IMR-90 (cell line): ENCODE measurements at regions not wholly inside any gene's neighbourhood (a gene's known extent, or its start where the extent isn't known, plus 50 kb on each side); places are given as distances from the start of the nearest gene placed in this dataset.
A peak's percentile ranks its signal among the peaks of the same experiment; 100 is the strongest.

Experiments
- ATAC-seq: fragments of 200-7000 bp; cut with Tn5 transposase; 2 replicates; pipeline ENCODE4 v1.9.1; 2020; ENCODE audit warnings: low read depth, mild to moderate bottlenecking, moderate library complexity
- BruUV-seq: library from RNA; stranded (reverse); fragments of 400-500 nt; replicated peaks from 2 replicates; lab custom pipeline; 2021; lab: Mats Ljungman, UMichigan
- CTCF ChIA-PET: fragments of 300-600 bp; formaldehyde crosslinking; extraction: SDS; loops from one replicate; lab custom pipeline; 2021; ENCODE audit warnings: antibody characterized with exemption; lab: Yijun Ruan, JAX
- POLR2A ChIA-PET: fragments of 300-600 bp; sonication (Branson Sonifier 250); formaldehyde crosslinking; loops from one replicate; lab custom pipeline; 2022; ENCODE audit warnings: antibody characterized with exemption; ENCODE audit not compliant: unreplicated experiment; lab: Charles Lee
- DNase-seq: peaks from one replicate; pipeline ENCODE4 v3.0.0; 2013
- H2AFZ ChIP-seq: replicated peaks from 2 replicates; pipeline ENCODE3; 2013; ENCODE audit warnings: low read length, mild to moderate bottlenecking; ENCODE audit not compliant: poor library complexity
- H2AK5ac ChIP-seq: 2 replicates; pipeline ENCODE4 v1.6.1; 2013; ENCODE audit warnings: low read depth, low read length, inconsistent platforms
- H2AK9ac ChIP-seq: replicated peaks from 2 replicates; pipeline ENCODE3; 2013; ENCODE audit warnings: mild to moderate bottlenecking, low read depth, low read length, moderate library complexity; ENCODE audit not compliant: poor library complexity
- H2BK120ac ChIP-seq: 2 replicates; pipeline ENCODE4 v1.6.1; 2013; ENCODE audit warnings: low read depth, low read length, inconsistent platforms
- H2BK15ac ChIP-seq: 3 replicates; pipeline ENCODE4 v1.6.1; 2013; ENCODE audit warnings: low read depth, low read length, inconsistent platforms
- H2BK20ac ChIP-seq: 2 replicates; pipeline ENCODE4 v1.6.1; 2013; ENCODE audit warnings: low read depth, mild to moderate bottlenecking, inconsistent platforms, low read length, moderate library complexity
- H2BK5ac ChIP-seq: 2 replicates; pipeline ENCODE4 v1.6.1; 2013; ENCODE audit warnings: mild to moderate bottlenecking, low read depth, low read length, inconsistent platforms; ENCODE audit not compliant: poor library complexity, severe bottlenecking
- H3K14ac ChIP-seq: replicated peaks from 2 replicates; pipeline ENCODE4 v1.6.1; 2013; ENCODE audit warnings: low read depth, low read length, inconsistent platforms
- H3K18ac ChIP-seq: 2 replicates; pipeline ENCODE4 v1.6.1; 2013; ENCODE audit warnings: low read depth, low read length, control low read depth
- H3K23ac ChIP-seq: 2 replicates; pipeline ENCODE4 v1.6.1; 2013; ENCODE audit warnings: low read depth, low read length, inconsistent platforms
- H3K27ac ChIP-seq: 2 replicates; pipeline ENCODE4 v1.5.1; 2013; ENCODE audit warnings: mild to moderate bottlenecking, control low read depth, low read length; ENCODE audit not compliant: insufficient read depth
- H3K27me3 ChIP-seq: 2 replicates; pipeline ENCODE4 v1.6.1; 2013; ENCODE audit warnings: low read length; ENCODE audit not compliant: control insufficient read depth, insufficient read depth
- H3K36me3 ChIP-seq: 2 replicates; pipeline ENCODE4 v1.6.1; 2013; ENCODE audit warnings: low read length, mixed read lengths; ENCODE audit not compliant: control insufficient read depth, insufficient read depth
- H3K4ac ChIP-seq: 2 replicates; pipeline ENCODE4 v1.6.1; 2013; ENCODE audit warnings: low read depth, low read length, inconsistent platforms
- H3K4me1 ChIP-seq: 2 replicates; pipeline ENCODE4 v1.6.1; 2013; ENCODE audit warnings: low read length, mixed read lengths; ENCODE audit not compliant: control insufficient read depth, insufficient read depth
- H3K4me2 ChIP-seq: 2 replicates; pipeline ENCODE4 v1.6.1; 2013; ENCODE audit warnings: low read depth, mild to moderate bottlenecking, control low read depth, low read length, moderate library complexity
- H3K4me3 ChIP-seq: 2 replicates; pipeline ENCODE4 v1.5.1; 2013; ENCODE audit warnings: low read depth, mild to moderate bottlenecking, control low read depth, low read length, moderate library complexity; ENCODE audit not compliant: insufficient read depth
- H3K56ac ChIP-seq: 2 replicates; pipeline ENCODE4 v1.6.1; 2013; ENCODE audit warnings: low read length, inconsistent platforms; ENCODE audit not compliant: insufficient read depth; ENCODE audit errors: extremely low read depth
- H3K79me1 ChIP-seq, 2 experiments: 2 replicates each; pipeline ENCODE4 v1.6.1; 2013; ENCODE audit warnings: low read length in 2 of 2, inconsistent platforms in 1 of 2, low read depth in 1 of 2
- H3K9ac ChIP-seq: 2 replicates; pipeline ENCODE4 v1.6.1; 2013; ENCODE audit warnings: low read depth, low read length, control low read depth
- H3K9me1 ChIP-seq: 2 replicates; pipeline ENCODE4 v1.6.1; 2013; ENCODE audit warnings: low read length, inconsistent platforms; ENCODE audit not compliant: insufficient read depth
- H3K9me3 ChIP-seq: 2 replicates; pipeline ENCODE4 v1.6.1; 2013; ENCODE audit warnings: low read length; ENCODE audit not compliant: control insufficient read depth, insufficient read depth
- H4K20me1 ChIP-seq: 2 replicates; pipeline ENCODE4 v1.6.1; 2013; ENCODE audit warnings: low read length, inconsistent platforms; ENCODE audit not compliant: insufficient read depth
- H4K5ac ChIP-seq: 2 replicates; pipeline ENCODE4 v1.6.1; 2013; ENCODE audit warnings: mild to moderate bottlenecking, low read depth, low read length, control low read depth
- H4K8ac ChIP-seq, 2 experiments: 2 replicates each; pipeline ENCODE4 v1.6.1; 2013; ENCODE audit warnings: low read depth in 2 of 2, low read length in 2 of 2, control low read depth in 1 of 2, inconsistent platforms in 1 of 2
- H4K91ac ChIP-seq: 2 replicates; pipeline ENCODE4 v1.6.1; 2013; ENCODE audit warnings: low read depth, low read length, inconsistent platforms; ENCODE audit not compliant: insufficient read depth
- CEBPB ChIP-seq: IDR thresholded peaks from 2 replicates; pipeline ENCODE4 v1.6.1; 2012; ENCODE audit warnings: low read depth, low read length, improper control_type of control experiment
- MXI1 ChIP-seq: IDR thresholded peaks from 2 replicates; pipeline ENCODE4 v1.6.1; 2012; ENCODE audit warnings: low read depth, mild to moderate bottlenecking, low read length, moderate library complexity, borderline replicate concordance
- RCOR1 ChIP-seq: IDR thresholded peaks from 2 replicates; pipeline ENCODE4 v1.6.1; 2012; ENCODE audit warnings: mild to moderate bottlenecking, low read length, improper control_type of control experiment; ENCODE audit not compliant: insufficient replicate concordance
- RFX5 ChIP-seq: IDR thresholded peaks from 2 replicates; pipeline ENCODE4 v1.8.0; 2012; ENCODE audit warnings: low read depth, mild to moderate bottlenecking, low read length, moderate library complexity
- WGBS, 2 experiments: methylation state at CpG; one replicate each; pipeline versions ENCODE4 v1.1.5 to v1.1.7; 2013; ENCODE audit warnings: missing lambda C conversion rate in 2 of 2; ENCODE audit not compliant: insufficient read length in 1 of 2; ENCODE audit errors: extremely low coverage in 2 of 2; 5-methylcytosine and 5-hydroxymethylcytosine counted together
- dilution Hi-C: fragments of 300-500 bp; cut with HindIII; formaldehyde crosslinking; loops from one replicate; pipeline ENCODE4 v1.14.3; 2018; ENCODE audit warnings: low sequenced_read_pairs; ENCODE audit not compliant: unreplicated experiment
- in situ Hi-C: fragments of 300-500 bp; cut with MboI; formaldehyde crosslinking; loops from 3 replicates; pipeline ENCODE4 v1.14.3; 2019; ENCODE audit warnings: low sequenced_read_pairs, inconsistent platforms, mixed read lengths
- intact Hi-C: fragments of 100-400 bp; cut with micrococcal nuclease; formaldehyde crosslinking; loops from 2 replicates; pipeline ENCODE4 v1.10.0; 2022

- Histone ChIP-seq H4K5ac (0 out of 2 replicates have a peak overlapping the region, but pooled peaks have one; percentile 54), H3K36me3 (no peaks in the 10 kb centered on the region), H3K9ac (no peak overlapping the region), H3K56ac (no peak overlapping the region), H3K27me3 (no peaks in the 10 kb centered on the region), H3K4ac (peak overlapping the region; percentile 39; the same call in 1 of the 2 replicates), H2BK20ac (peak overlapping the region; percentile 33; the same call in 1 of the 2 replicates), H3K9me1 (no peaks in the 10 kb centered on the region), H2BK5ac (no peak overlapping the region), H2AK9ac (no peak overlapping the region), H3K9me3 (no peaks in the 10 kb centered on the region), H4K91ac (no peak overlapping the region; the same call in 1 of the 2 replicates), H3K18ac (peak overlapping the region; percentile 46; the same call in 1 of the 2 replicates), H2BK120ac (peak overlapping the region; percentile 30; the same call in 1 of the 2 replicates), H3K14ac (peak overlapping the region; percentile 32; the same call in 1 of the 2 replicates), H3K23ac (no peak overlapping the region), H4K20me1 (no peaks in the 10 kb centered on the region), H3K4me3 (no peak overlapping the region), H2AK5ac (peak overlapping the region; percentile 30; the same call in 1 of the 2 replicates), H3K27ac (no peak overlapping the region), H3K4me1 (peaks cover 8% of the 10 kb centered on the region), H4K8ac (no peak overlapping the region), H3K79me1 (no peaks in the 10 kb centered on the region), H3K4me2 (no peak overlapping the region), H2BK15ac (peak overlapping the region; percentile 8; the same call in 1 of the 3 replicates), H2AFZ (no peak overlapping the region)
- ChIA-PET POLR2A (no interaction called here), CTCF (interaction anchor here (1.3 kb wide), 1 partner anchor 11 kb away, joined by 3 read pairs; no protein-coding TSS in a partner anchor)
- WGBS, 2 experiments = no CpG with 5 or more reads among the region's 1 CpG
- peak; percentile 21; the same call in 1 of the 2 replicates for ATAC-seq
- no peak for TF ChIP-seq MXI1
- TF ChIP-seq CEBPB = no peak
- no peak for TF ChIP-seq RFX5
- no peak for TF ChIP-seq RCOR1
- intact Hi-C loops (no loop called here), dilution Hi-C loops (no loop called here), in situ Hi-C loops (no loop called here)
- no TSS peak for BruUV-seq
- peak; percentile 31 for DNase-seq
Measured at GRCh38 chr2:145601361-145601925, 1081.5 kb upstream of the ZEB2 start.
